ENCODE measurements at regions not wholly inside any gene's neighbourhood (a gene's known extent, or its start where the extent isn't known, plus 50 kb on each side); places are given as distances from the start of the nearest gene placed in this dataset.
"Not testable (repeated sequence)": the region's sequence is repeated elsewhere in the genome, so short reads cannot be mapped to it uniquely, and the experiment has no call there.

GRCh38 chr21:18723171-18723570 is 319.6 kb upstream of the TMPRSS15 start:
- H3K27me3 ChIP-seq (ENCODE audit: control insufficient read depth, insufficient read depth, low read length), result no peaks in the 10 kb centered on the region
- no CpG with 5 or more reads among the region's 2 CpGs for WGBS (ENCODE audit: insufficient coverage)

GRCh38 chr21:18725653-18726052 is 322.1 kb upstream of the TMPRSS15 start:
- Histone ChIP-seq H3K27me3 (ENCODE audit: control insufficient read depth, insufficient read depth, low read length) (no peaks in the 10 kb centered on the region), H3K9me3 (ENCODE audit: control insufficient read depth, insufficient read depth, low read length) (no peaks in the 10 kb centered on the region), H3K36me3 (ENCODE audit: control insufficient read depth, insufficient read depth, low read length) (no peaks in the 10 kb centered on the region), H3K4me3 (ENCODE audit: low read depth, low read length) (no peak overlapping the region), H3K4me1 (ENCODE audit: control insufficient read depth, insufficient read depth, low read length) (no peaks in the 10 kb centered on the region), H3K27ac (ENCODE audit: low read depth, low read length) (no peak overlapping the region)
- no peak for DNase-seq (ENCODE audit: low read depth in 4 of 6, low spot score in 6 of 6)
- 0% methylated on average over 1 of the region's 3 CpGs for WGBS (ENCODE audit: insufficient coverage)

More at GRCh38 chr21:18723171-18723570, 319.6 kb upstream of the TMPRSS15 start:
- Histone ChIP-seq H3K9me3 (ENCODE audit: control insufficient read depth, insufficient read depth, low read length) (no peaks in the 10 kb centered on the region), H3K36me3 (ENCODE audit: control insufficient read depth, insufficient read depth, low read length) (no peaks in the 10 kb centered on the region), H3K4me1 (ENCODE audit: control insufficient read depth, insufficient read depth, low read length) (no peaks in the 10 kb centered on the region), H3K4me3 (ENCODE audit: low read depth, low read length) (no peak overlapping the region), H3K27ac (ENCODE audit: low read depth, low read length) (no peak overlapping the region)
- no peak for DNase-seq (ENCODE audit: low read depth in 4 of 6, low spot score in 6 of 6)

- no peak for DNase-seq (ENCODE audit: low read depth in 4 of 6, low spot score in 6 of 6)
- 100% methylated on average over 2 of the region's 5 CpGs for WGBS (ENCODE audit: insufficient coverage)
- no peaks in the 10 kb centered on the region for H3K9me3 ChIP-seq (ENCODE audit: control insufficient read depth, insufficient read depth, low read length)
- H3K4me3 ChIP-seq (ENCODE audit: low read depth, low read length), result no peak overlapping the region
- no peaks in the 10 kb centered on the region for H3K27me3 ChIP-seq (ENCODE audit: control insufficient read depth, insufficient read depth, low read length)
- H3K27ac ChIP-seq (ENCODE audit: low read depth, low read length), result no peak overlapping the region
- H3K36me3 ChIP-seq (ENCODE audit: control insufficient read depth, insufficient read depth, low read length), result no peaks in the 10 kb centered on the region
- no peaks in the 10 kb centered on the region for H3K4me1 ChIP-seq (ENCODE audit: control insufficient read depth, insufficient read depth, low read length)
These were observed 338.4 kb upstream of the TMPRSS15 start for GRCh38 chr21:18741954-18742353.

DNA sequence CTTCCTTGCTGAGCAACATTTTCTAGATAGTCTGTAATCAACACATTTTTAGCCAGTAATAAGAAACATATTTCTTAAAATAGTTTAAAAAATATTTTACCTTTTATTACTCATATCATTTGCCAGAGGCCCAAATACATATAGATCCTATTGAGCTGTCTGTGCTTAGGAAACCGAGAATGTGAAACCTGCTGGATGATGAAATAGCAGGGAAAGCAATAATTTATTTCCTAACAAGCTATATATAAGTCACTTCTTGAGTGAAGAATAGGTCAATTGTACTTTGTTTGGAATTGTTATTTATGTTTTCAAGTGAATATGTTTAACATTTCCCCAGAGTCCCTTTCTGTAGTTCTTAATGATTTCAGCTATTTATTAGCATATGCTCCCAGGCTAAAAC is 339.9 kb upstream of the TMPRSS15 start:
- Histone ChIP-seq H3K27ac (ENCODE audit: low read depth, low read length) (no peak overlapping the region), H3K4me1 (ENCODE audit: control insufficient read depth, insufficient read depth, low read length) (no peaks in the 10 kb centered on the region), H3K9me3 (ENCODE audit: control insufficient read depth, insufficient read depth, low read length) (no peaks in the 10 kb centered on the region), H3K27me3 (ENCODE audit: control insufficient read depth, insufficient read depth, low read length) (no peaks in the 10 kb centered on the region), H3K4me3 (ENCODE audit: low read depth, low read length) (no peak overlapping the region), H3K36me3 (ENCODE audit: control insufficient read depth, insufficient read depth, low read length) (no peaks in the 10 kb centered on the region)
- no CpG with 5 or more reads among the region's 1 CpG for WGBS (ENCODE audit: insufficient coverage)
- DNase-seq (ENCODE audit: low read depth in 4 of 6, low spot score in 6 of 6), result peak in 1 of 6 donors; percentile 24

- no CpG with 5 or more reads among the region's 2 CpGs for WGBS (ENCODE audit: insufficient coverage)
- DNase-seq (ENCODE audit: low read depth in 4 of 6, low spot score in 6 of 6), result no peak
- H3K36me3 ChIP-seq (ENCODE audit: control insufficient read depth, insufficient read depth, low read length), result no peaks in the 10 kb centered on the region
- no peaks in the 10 kb centered on the region for H3K9me3 ChIP-seq (ENCODE audit: control insufficient read depth, insufficient read depth, low read length)
- H3K4me3 ChIP-seq (ENCODE audit: low read depth, low read length), result no peak overlapping the region
- no peak overlapping the region for H3K27ac ChIP-seq (ENCODE audit: low read depth, low read length)
- H3K27me3 ChIP-seq (ENCODE audit: control insufficient read depth, insufficient read depth, low read length), result no peaks in the 10 kb centered on the region
- no peaks in the 10 kb centered on the region for H3K4me1 ChIP-seq (ENCODE audit: control insufficient read depth, insufficient read depth, low read length)
These were observed 341.3 kb upstream of the TMPRSS15 start for GRCh38 chr21:18744840-18745239.

- not testable (repeated sequence) for H3K4me1 ChIP-seq (ENCODE audit: control insufficient read depth, insufficient read depth, low read length); H3K36me3 ChIP-seq (ENCODE audit: control insufficient read depth, insufficient read depth, low read length); H3K4me3 ChIP-seq (ENCODE audit: low read depth, low read length); H3K9me3 ChIP-seq (ENCODE audit: control insufficient read depth, insufficient read depth, low read length); H3K27ac ChIP-seq (ENCODE audit: low read depth, low read length); DNase-seq (ENCODE audit: low read depth in 4 of 6, low spot score in 6 of 6); H3K27me3 ChIP-seq (ENCODE audit: control insufficient read depth, insufficient read depth, low read length)
- 89% methylated on average over 12 of the region's 15 CpGs for WGBS (ENCODE audit: insufficient coverage)
These were observed 349.3 kb upstream of the TMPRSS15 start for GRCh38 chr21:18752894-18753293.

DNA sequence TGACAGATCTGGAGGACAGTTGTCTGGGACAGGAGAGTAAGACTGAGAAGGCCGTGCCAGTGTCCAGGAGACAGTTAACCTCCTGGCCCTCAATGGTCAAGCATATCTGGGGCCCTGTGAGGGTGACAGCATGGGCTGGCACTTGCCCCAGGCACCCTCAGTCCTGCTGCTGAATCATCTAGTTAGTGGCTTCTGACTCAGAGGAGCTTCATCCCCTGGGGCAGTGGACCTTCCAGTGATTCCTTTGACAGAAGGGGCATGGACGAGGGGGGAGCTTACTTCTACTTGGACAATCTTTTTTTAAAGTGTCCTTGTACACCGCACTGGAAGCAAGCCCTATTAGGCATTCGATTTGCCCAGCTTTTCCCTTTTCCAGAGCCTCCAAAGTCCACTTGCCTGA is 352.7 kb upstream of the TMPRSS15 start:
- not testable (repeated sequence) for H3K36me3 ChIP-seq (ENCODE audit: control insufficient read depth, insufficient read depth, low read length); DNase-seq (ENCODE audit: low read depth in 4 of 6, low spot score in 6 of 6); H3K27me3 ChIP-seq (ENCODE audit: control insufficient read depth, insufficient read depth, low read length); H3K4me3 ChIP-seq (ENCODE audit: low read depth, low read length); H3K9me3 ChIP-seq (ENCODE audit: control insufficient read depth, insufficient read depth, low read length); H3K4me1 ChIP-seq (ENCODE audit: control insufficient read depth, insufficient read depth, low read length); H3K27ac ChIP-seq (ENCODE audit: low read depth, low read length)
- WGBS (ENCODE audit: insufficient coverage), result 89% methylated on average over 3 of the region's 4 CpGs

- Histone ChIP-seq H3K27me3 (ENCODE audit: control insufficient read depth, insufficient read depth, low read length) (no peaks in the 10 kb centered on the region), H3K36me3 (ENCODE audit: control insufficient read depth, insufficient read depth, low read length) (no peaks in the 10 kb centered on the region), H3K9me3 (ENCODE audit: control insufficient read depth, insufficient read depth, low read length) (no peaks in the 10 kb centered on the region), H3K27ac (ENCODE audit: low read depth, low read length) (no peak overlapping the region), H3K4me3 (ENCODE audit: low read depth, low read length) (no peak overlapping the region), H3K4me1 (ENCODE audit: control insufficient read depth, insufficient read depth, low read length) (no peaks in the 10 kb centered on the region)
- DNase-seq (ENCODE audit: low read depth in 4 of 6, low spot score in 6 of 6), result no peak
- WGBS (ENCODE audit: insufficient coverage), result 91% methylated on average over 6 of the region's 7 CpGs
These were observed 355.7 kb upstream of the TMPRSS15 start for GRCh38 chr21:18759267-18759666.

- no peak for DNase-seq (ENCODE audit: low read depth in 4 of 6, low spot score in 6 of 6)
- Histone ChIP-seq H3K36me3 (ENCODE audit: control insufficient read depth, insufficient read depth, low read length) (no peaks in the 10 kb centered on the region), H3K4me3 (ENCODE audit: low read depth, low read length) (no peak overlapping the region), H3K27me3 (ENCODE audit: control insufficient read depth, insufficient read depth, low read length) (no peaks in the 10 kb centered on the region), H3K9me3 (ENCODE audit: control insufficient read depth, insufficient read depth, low read length) (no peaks in the 10 kb centered on the region), H3K27ac (ENCODE audit: low read depth, low read length) (no peak overlapping the region), H3K4me1 (ENCODE audit: control insufficient read depth, insufficient read depth, low read length) (no peaks in the 10 kb centered on the region)
- WGBS (ENCODE audit: insufficient coverage), result 94% methylated on average over 17 of the region's 17 CpGs
These were observed 356.2 kb upstream of the TMPRSS15 start for GRCh38 chr21:18759751-18760161.

GRCh38 chr21:18760247-18760646 is 356.7 kb upstream of the TMPRSS15 start:
- WGBS (ENCODE audit: insufficient coverage), result no CpG with 5 or more reads among the region's 5 CpGs
- no peak overlapping the region for H3K27ac ChIP-seq (ENCODE audit: low read depth, low read length)
- no peaks in the 10 kb centered on the region for H3K9me3 ChIP-seq (ENCODE audit: control insufficient read depth, insufficient read depth, low read length)
- no peak overlapping the region for H3K4me3 ChIP-seq (ENCODE audit: low read depth, low read length)
- no peaks in the 10 kb centered on the region for H3K27me3 ChIP-seq (ENCODE audit: control insufficient read depth, insufficient read depth, low read length)
- DNase-seq (ENCODE audit: low read depth in 4 of 6, low spot score in 6 of 6), result no peak
- no peaks in the 10 kb centered on the region for H3K36me3 ChIP-seq (ENCODE audit: control insufficient read depth, insufficient read depth, low read length)
- H3K4me1 ChIP-seq (ENCODE audit: control insufficient read depth, insufficient read depth, low read length), result no peaks in the 10 kb centered on the region

Measured in spinal cord (tissue), 9 donors.